ENCODE measurements at regions not wholly inside any gene's neighbourhood (a gene's known extent, or its start where the extent isn't known, plus 50 kb on each side); places are given as distances from the start of the nearest gene placed in this dataset.

DNA sequence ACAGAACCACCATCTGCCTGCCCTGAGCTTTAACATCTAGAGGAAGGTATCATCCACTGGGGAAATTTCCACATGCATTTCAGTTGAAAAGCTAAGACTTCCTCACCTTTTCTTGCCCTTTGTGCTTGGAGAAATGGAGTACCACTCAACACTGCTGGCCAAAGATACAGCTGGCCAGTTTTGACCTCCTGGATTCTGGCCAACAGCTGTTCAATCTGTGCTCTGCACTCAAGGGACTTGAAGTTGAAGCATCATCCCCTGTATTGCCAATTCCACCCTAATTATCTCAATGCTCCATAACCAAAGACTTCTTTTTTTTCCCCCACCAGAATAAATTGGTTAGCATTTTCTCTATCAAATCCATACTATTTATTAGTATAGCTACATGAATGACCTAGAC is 70.4 kb upstream of the PRDM9 start:
- TF ChIP-seq EZH2phosphoT487 (IDR thresholded peaks at IDR 0.05; ENCODE audit: insufficient read depth, low read depth) (no peak), EZH2 (IDR thresholded peaks at IDR 0.05; ENCODE audit: insufficient read depth, poor library complexity, severe bottlenecking) (no peak)
